T-cell (primary cell): ENCODE measurements at regions not wholly inside any gene's neighbourhood (a gene's known extent, or its start where the extent isn't known, plus 50 kb on each side); places are given as distances from the start of the nearest gene placed in this dataset.

Source experiments
- ATAC-seq, 4 experiments: fragments of 200-7000 bp in 3 of 4; fragments of 150-1000 bp in 1 of 4; cut with Tn5 transposase; replicated peaks in 1 of 4; 1 replicate in 3 of 4; 2 replicates in 1 of 4; pipeline ENCODE4 v1.10.0; 2021; ENCODE audit warnings: moderate library complexity in 3 of 4, mild to moderate bottlenecking in 2 of 4, moderate number of reproducible peaks in 1 of 4
- CTCF ChIA-PET, 2 donors: fragments of 300-600 bp; sonication (Branson Sonifier 250); formaldehyde crosslinking; loops; one replicate each; lab custom pipeline; 2022; ENCODE audit warnings: antibody characterized with exemption in 2 of 2; lab: Charles Lee
- POLR2A ChIA-PET, 2 donors: fragments of 300-600 bp; sonication (Branson Sonifier 250); formaldehyde crosslinking; loops; one replicate each; lab custom pipeline; 2022; ENCODE audit warnings: antibody characterized with exemption in 2 of 2; lab: Charles Lee
- DNase-seq, 35 experiments: peaks; one replicate each; pipeline versions ENCODE4 v3.0.0 to v3.0.0-alpha.2; 2013 to 2023
- H3K27ac ChIP-seq: one replicate; pipeline ENCODE4 v1.5.1; 2013; ENCODE audit warnings: low read length
- H3K27me3 ChIP-seq, 2 experiments: replicated peaks in 1 of 2; 1 replicate in 1 of 2; 2 replicates in 1 of 2; pipeline versions ENCODE4 v1.6.1 to v1.7.0; 2013; ENCODE audit warnings: low read length in 1 of 2, mixed read lengths in 1 of 2; ENCODE audit not compliant: control insufficient read depth in 2 of 2, insufficient read depth in 2 of 2; ENCODE audit errors: extremely low read depth in 1 of 2
- H3K36me3 ChIP-seq, 2 donors: 1 replicate in 1 of 2; 2 replicates in 1 of 2; pipeline versions ENCODE4 v1.6.1 to v1.7.0; 2013; ENCODE audit warnings: low read length in 1 of 2; ENCODE audit not compliant: control insufficient read depth in 2 of 2, insufficient read depth in 1 of 2; ENCODE audit errors: extremely low read depth in 1 of 2
- H3K4me1 ChIP-seq, 2 experiments: 1 replicate in 1 of 2; 2 replicates in 1 of 2; pipeline versions ENCODE4 v1.6.1 to v1.7.0; 2013; ENCODE audit warnings: low read length in 2 of 2, mixed read lengths in 1 of 2; ENCODE audit not compliant: insufficient read depth in 2 of 2, control insufficient read depth in 1 of 2; ENCODE audit errors: extremely low read depth in 1 of 2
- H3K4me3 ChIP-seq, 2 donors: 1 replicate in 1 of 2; 2 replicates in 1 of 2; pipeline versions ENCODE4 v1.5.1 to v1.7.0; 2013; ENCODE audit warnings: mild to moderate bottlenecking in 2 of 2, low read length in 1 of 2, moderate library complexity in 1 of 2; ENCODE audit not compliant: control insufficient read depth in 1 of 2; ENCODE audit errors: extremely low read depth in 1 of 2
- H3K9me3 ChIP-seq: 2 replicates; pipeline ENCODE4 v1.7.0; 2013
- H3K27ac Mint-ChIP-seq, 2 donors: one replicate each; pipeline ENCODE4 v1.8.0; 2020 to 2021; ENCODE audit warnings: mild to moderate bottlenecking in 2 of 2, mixed read lengths in 2 of 2
- H3K27me3 Mint-ChIP-seq, 2 donors: one replicate each; pipeline ENCODE4 v1.8.0; 2021 to 2022; ENCODE audit warnings: mixed read lengths in 2 of 2
- H3K36me3 Mint-ChIP-seq: one replicate; pipeline ENCODE4 v1.8.0; 2021; ENCODE audit warnings: mixed read lengths
- H3K4me1 Mint-ChIP-seq, 3 donors: one replicate each; pipeline ENCODE4 v1.8.0; 2020 to 2022; ENCODE audit warnings: mixed read lengths in 3 of 3, mild to moderate bottlenecking in 1 of 3
- H3K4me3 Mint-ChIP-seq, 3 donors: one replicate each; pipeline ENCODE4 v1.8.0; 2020 to 2022; ENCODE audit warnings: mild to moderate bottlenecking in 3 of 3, mixed read lengths in 3 of 3, moderate library complexity in 3 of 3
- H3K9me3 Mint-ChIP-seq, 3 donors: one replicate each; pipeline ENCODE4 v1.8.0; 2020 to 2022; ENCODE audit warnings: mixed read lengths in 3 of 3
- WGBS: methylation state at CpG from one replicate; pipeline ENCODE4 v1.1.5; 2013; ENCODE audit warnings: missing lambda C conversion rate; ENCODE audit not compliant: insufficient coverage; 5-methylcytosine and 5-hydroxymethylcytosine counted together

DNA sequence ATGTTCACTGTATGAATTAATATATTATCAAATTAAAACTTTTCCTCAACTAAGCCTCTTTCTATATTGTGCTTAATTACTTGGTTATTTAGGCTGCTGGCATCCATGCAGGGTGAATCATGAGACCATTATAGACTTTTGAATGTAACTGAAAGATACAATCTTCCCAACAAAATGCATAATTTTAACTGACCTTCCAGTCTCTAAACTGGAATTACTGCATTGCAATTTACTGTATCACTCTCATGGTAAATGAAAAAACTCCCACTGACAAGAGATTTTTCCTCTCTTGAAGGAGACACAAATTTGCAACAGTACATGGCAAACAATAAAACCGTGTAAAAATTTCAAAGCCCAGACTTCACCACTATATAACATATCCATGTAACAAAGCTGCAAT is 349.5 kb downstream of the DRD1 start:
- no peak overlapping the region for H3K4me3 ChIP-seq
- H3K36me3 Mint-ChIP-seq: no peaks in the 10 kb centered on the region
- H3K27ac ChIP-seq: no peak overlapping the region
- ChIA-PET POLR2A (no interaction called here), CTCF (no interaction called here)
- peaks cover 0 to 7% of the 10 kb centered on the region in 2 experiments for H3K27me3 ChIP-seq
- no peak for ATAC-seq
- no peak for DNase-seq
- WGBS: no CpG with 5 or more reads among the region's 1 CpG
- peaks cover 9 to 19% of the 10 kb centered on the region in 2 donors for H3K27me3 Mint-ChIP-seq
- H3K27ac Mint-ChIP-seq: no peak overlapping the region
- H3K9me3 ChIP-seq: no peaks in the 10 kb centered on the region
- no peaks in the 10 kb centered on the region for H3K4me1 Mint-ChIP-seq
- H3K4me1 ChIP-seq: no peaks in the 10 kb centered on the region
- H3K4me3 Mint-ChIP-seq: no peak overlapping the region
- no peaks in the 10 kb centered on the region for H3K36me3 ChIP-seq
- peaks cover 0 to 5% (median 0%) of the 10 kb centered on the region in 3 donors for H3K9me3 Mint-ChIP-seq

DNA sequence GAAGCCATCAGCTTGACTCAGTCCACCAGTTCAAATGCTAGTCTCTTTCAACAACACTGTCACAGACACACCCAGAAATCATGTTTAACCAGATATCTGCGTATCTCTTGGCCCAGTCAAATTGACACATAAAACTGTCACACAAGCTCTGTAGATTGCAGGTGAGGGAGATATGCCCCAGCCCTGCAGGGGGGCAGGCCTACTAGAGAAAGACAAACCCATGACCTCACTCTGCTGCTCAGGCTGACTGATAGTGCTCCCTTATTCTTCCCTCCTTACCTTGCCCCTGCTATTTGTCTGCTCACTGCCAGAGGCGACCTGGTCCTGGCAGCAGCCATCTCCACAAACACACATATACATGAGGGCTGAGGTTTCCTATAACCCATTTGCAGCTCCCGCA is 351.3 kb downstream of the DRD1 start:
- H3K4me1 ChIP-seq: no peaks in the 10 kb centered on the region
- H3K27ac ChIP-seq: no peak overlapping the region
- Mint-ChIP-seq H3K36me3 (no peaks in the 10 kb centered on the region), H3K4me1 (no peaks in the 10 kb centered on the region), H3K27ac (no peak overlapping the region), H3K9me3 (no peaks in the 10 kb centered on the region), H3K4me3 (no peak overlapping the region), H3K27me3 (peaks cover 7 to 18% of the 10 kb centered on the region in 2 donors)
- H3K27me3 ChIP-seq: peaks cover 0 to 7% of the 10 kb centered on the region in 2 experiments
- 80% methylated on average over 1 of the region's 3 CpGs for WGBS
- CTCF ChIA-PET: no interaction called here
- no peaks in the 10 kb centered on the region for H3K36me3 ChIP-seq
- H3K9me3 ChIP-seq: no peaks in the 10 kb centered on the region
- no peak for ATAC-seq
- POLR2A ChIA-PET: no interaction called here
- DNase-seq: no peak
- H3K4me3 ChIP-seq: no peak overlapping the region

DNA sequence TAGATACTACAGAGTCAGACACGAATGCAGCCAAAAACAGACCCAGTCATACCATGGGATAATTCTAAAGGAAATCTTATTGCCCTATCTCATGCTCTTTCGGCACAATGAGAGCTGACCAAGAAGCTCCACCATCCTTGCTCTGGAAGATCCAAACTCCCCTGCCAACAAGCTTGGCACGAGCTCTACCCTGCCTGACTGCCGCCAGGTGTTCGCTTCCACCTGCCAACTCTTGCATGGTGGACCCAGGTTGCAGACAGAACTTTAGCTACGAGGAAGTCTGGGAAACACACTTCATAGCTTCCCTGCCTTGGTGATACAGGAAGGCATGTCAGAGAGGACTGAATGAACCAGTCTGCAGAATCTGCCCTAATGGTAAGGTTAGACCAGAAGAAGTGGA is 355.0 kb downstream of the DRD1 start:
- CTCF ChIA-PET: no interaction called here
- ATAC-seq (no peak), DNase-seq (no peak)
- Mint-ChIP-seq H3K9me3 (peaks cover 0 to 5% (median 4%) of the 10 kb centered on the region in 3 donors), H3K36me3 (no peaks in the 10 kb centered on the region), H3K27ac (no peak overlapping the region), H3K27me3 (peaks cover 7 to 12% of the 10 kb centered on the region in 2 donors), H3K4me1 (no peaks in the 10 kb centered on the region), H3K4me3 (no peak overlapping the region)
- POLR2A ChIA-PET: no interaction called here
- H3K27me3 ChIP-seq: peaks cover 0 to 7% of the 10 kb centered on the region in 2 experiments
- H3K9me3 ChIP-seq: no peaks in the 10 kb centered on the region
- H3K4me3 ChIP-seq: no peak overlapping the region
- H3K36me3 ChIP-seq: no peaks in the 10 kb centered on the region
- no peak overlapping the region for H3K27ac ChIP-seq
- H3K4me1 ChIP-seq: no peaks in the 10 kb centered on the region
- 78% methylated on average over 4 of the region's 6 CpGs for WGBS

DNA sequence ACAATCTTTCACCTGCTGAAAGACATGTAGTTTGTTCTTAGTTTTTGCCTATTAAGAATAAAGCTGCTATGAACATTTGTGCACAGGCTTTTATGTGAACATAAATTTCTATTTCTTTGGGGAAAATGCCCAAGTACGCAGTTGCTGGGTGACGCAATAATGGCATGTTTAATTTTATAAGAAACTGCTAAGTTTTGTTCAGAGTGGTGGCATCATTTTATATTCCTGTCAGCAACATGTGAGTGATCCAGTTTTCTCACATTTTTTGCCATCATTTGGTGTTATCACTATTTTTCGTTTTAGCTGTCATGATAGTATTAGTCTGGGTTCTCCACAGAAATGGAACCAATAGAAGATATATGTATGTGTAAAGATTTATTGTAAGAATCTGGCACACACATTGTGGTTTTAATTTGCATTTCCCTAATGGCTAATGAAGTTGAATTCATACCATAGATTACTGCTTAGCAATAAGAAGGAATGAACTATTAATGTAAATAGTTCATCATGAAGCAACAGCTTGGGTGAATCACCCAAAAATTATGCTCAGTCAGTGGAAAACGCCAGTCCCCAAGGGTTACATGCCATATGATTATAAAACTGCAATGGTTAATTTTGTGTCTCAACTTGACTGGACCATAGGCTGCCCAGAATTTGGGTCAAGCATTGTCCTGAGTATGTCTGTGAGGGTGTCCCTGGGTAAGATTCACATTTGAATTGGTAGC is 358.6 kb downstream of the MSX2 start:
- H3K9me3 Mint-ChIP-seq: peaks cover 0 to 5% (median 4%) of the 10 kb centered on the region in 3 donors
- H3K36me3 Mint-ChIP-seq: no peaks in the 10 kb centered on the region
- no peaks in the 10 kb centered on the region for H3K4me1 ChIP-seq
- no peak overlapping the region for H3K27ac Mint-ChIP-seq
- 33% methylated on average over 1 of the region's 4 CpGs for WGBS
- ChIA-PET POLR2A (no interaction called here), CTCF (no interaction called here)
- no peaks in the 10 kb centered on the region for H3K9me3 ChIP-seq
- no peak overlapping the region for H3K4me3 Mint-ChIP-seq
- DNase-seq (no peak), ATAC-seq (no peak)
- H3K27me3 ChIP-seq: no peaks in the 10 kb centered on the region
- H3K27ac ChIP-seq: no peak overlapping the region
- H3K36me3 ChIP-seq: no peaks in the 10 kb centered on the region
- H3K27me3 Mint-ChIP-seq: peaks cover 0 to 10% of the 10 kb centered on the region in 2 donors
- no peak overlapping the region for H3K4me3 ChIP-seq
- H3K4me1 Mint-ChIP-seq: no peaks in the 10 kb centered on the region

DNA sequence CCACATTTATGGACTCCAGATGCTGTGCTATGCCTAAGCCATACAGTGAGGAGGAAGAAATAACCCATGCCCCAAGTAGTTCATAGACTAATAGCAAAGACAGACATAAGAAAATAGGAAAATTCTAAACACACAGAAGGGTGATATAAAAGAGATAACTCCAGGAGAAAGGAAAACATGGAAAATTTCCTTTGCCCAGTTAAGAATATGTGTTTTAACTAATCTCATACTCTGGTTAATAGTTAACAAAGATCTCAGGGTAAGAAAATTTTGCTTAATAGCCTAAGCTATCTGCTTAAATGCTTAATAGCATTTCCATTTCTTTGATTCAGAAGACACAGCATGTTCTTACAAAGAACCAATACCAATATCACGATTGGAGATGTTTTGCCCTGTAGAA is 358.0 kb downstream of the MSX2 start:
- no peak overlapping the region for H3K27ac ChIP-seq
- no peaks in the 10 kb centered on the region for H3K4me1 ChIP-seq
- Mint-ChIP-seq H3K4me1 (no peaks in the 10 kb centered on the region), H3K27me3 (peaks cover 0 to 8% of the 10 kb centered on the region in 2 donors), H3K4me3 (no peak overlapping the region), H3K36me3 (no peaks in the 10 kb centered on the region), H3K27ac (no peak overlapping the region), H3K9me3 (peaks cover 0 to 5% (median 4%) of the 10 kb centered on the region in 3 donors)
- ChIA-PET POLR2A (no interaction called here), CTCF (no interaction called here)
- no peaks in the 10 kb centered on the region for H3K36me3 ChIP-seq
- H3K9me3 ChIP-seq: no peaks in the 10 kb centered on the region
- no CpG with 5 or more reads among the region's 1 CpG for WGBS
- no peaks in the 10 kb centered on the region for H3K27me3 ChIP-seq
- no peak for ATAC-seq
- no peak overlapping the region for H3K4me3 ChIP-seq
- DNase-seq: no peak

DNA sequence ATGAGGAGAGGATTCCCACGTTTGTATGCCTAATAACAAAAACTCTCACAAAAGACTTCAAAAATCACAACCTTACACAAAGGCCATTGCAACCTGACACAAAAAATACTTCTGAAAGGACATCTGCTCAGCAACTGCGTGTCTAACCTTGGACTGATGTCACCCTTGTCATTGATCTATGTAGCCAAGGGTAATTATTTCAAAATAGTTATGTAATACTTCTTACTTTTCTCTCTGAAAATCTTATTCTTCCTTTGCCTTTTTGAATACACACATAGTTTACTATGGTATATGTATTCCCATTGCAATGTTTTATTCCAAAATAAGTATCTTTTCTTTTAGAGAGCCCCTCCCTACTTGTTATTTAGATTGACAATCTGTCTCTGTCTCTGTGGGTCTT is 355.3 kb downstream of the MSX2 start:
- no peaks in the 10 kb centered on the region for H3K4me1 Mint-ChIP-seq
- Histone ChIP-seq H3K27ac (no peak overlapping the region), H3K36me3 (no peaks in the 10 kb centered on the region), H3K4me3 (no peak overlapping the region), H3K27me3 (no peaks in the 10 kb centered on the region), H3K9me3 (no peaks in the 10 kb centered on the region), H3K4me1 (no peaks in the 10 kb centered on the region)
- ChIA-PET POLR2A (no interaction called here), CTCF (no interaction called here)
- H3K36me3 Mint-ChIP-seq: no peaks in the 10 kb centered on the region
- no CpG with 5 or more reads among the region's 2 CpGs for WGBS
- DNase-seq (no peak), ATAC-seq (no peak)
- no peak overlapping the region for H3K4me3 Mint-ChIP-seq
- no peak overlapping the region for H3K27ac Mint-ChIP-seq
- no peaks in the 10 kb centered on the region for H3K9me3 Mint-ChIP-seq
- peaks cover 3 to 8% of the 10 kb centered on the region in 2 donors for H3K27me3 Mint-ChIP-seq

DNA sequence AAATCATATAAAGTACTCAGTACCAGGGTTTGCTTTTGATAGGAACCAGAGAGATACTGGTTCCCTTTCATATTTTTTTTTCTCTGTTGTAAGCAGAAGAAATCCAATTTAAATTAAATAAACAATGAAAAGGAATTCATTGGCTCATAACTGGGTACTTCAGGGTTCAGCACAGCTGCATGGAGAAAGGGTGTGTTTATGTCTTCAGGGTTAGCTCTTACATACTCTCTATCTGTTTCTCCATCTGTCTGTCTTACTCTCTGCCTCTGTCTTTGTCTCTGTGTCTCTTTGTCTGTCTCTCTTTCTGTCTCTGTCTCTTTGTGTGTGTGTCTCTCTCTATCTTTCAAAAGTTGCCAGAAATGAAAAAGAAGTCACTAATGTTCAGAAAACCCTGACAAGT is 345.9 kb downstream of the MSX2 start:
- DNase-seq (no peak), ATAC-seq (no peak)
- CTCF ChIA-PET: no interaction called here
- Mint-ChIP-seq H3K9me3 (no peaks in the 10 kb centered on the region), H3K4me1 (no peaks in the 10 kb centered on the region), H3K36me3 (no peaks in the 10 kb centered on the region), H3K27me3 (peaks cover 3 to 7% of the 10 kb centered on the region in 2 donors), H3K4me3 (no peak overlapping the region), H3K27ac (no peak overlapping the region)
- Histone ChIP-seq H3K9me3 (no peaks in the 10 kb centered on the region), H3K36me3 (no peaks in the 10 kb centered on the region), H3K27ac (no peak overlapping the region), H3K4me1 (no peaks in the 10 kb centered on the region), H3K4me3 (no peak overlapping the region), H3K27me3 (peaks cover 0 to 2% of the 10 kb centered on the region in 2 experiments)
- POLR2A ChIA-PET: no interaction called here
